HEK293 (cell line): ENCODE measurements at regions not wholly inside any gene's neighbourhood (a gene's known extent, or its start where the extent isn't known, plus 50 kb on each side); places are given as distances from the start of the nearest gene placed in this dataset.

Source experiments
- ATF2 ChIP-seq: fragments of 450-650 bp; formaldehyde crosslinking; IDR thresholded peaks from 2 replicates; pipeline ENCODE4 v1.5.1; 2016; ENCODE audit warnings: missing biosample characterization, missing genetic modification characterization, low read depth
- CTCF ChIP-seq: fragments of 450-650 bp; formaldehyde crosslinking; IDR thresholded peaks from 2 replicates; pipeline ENCODE4 v1.5.1; 2016; ENCODE audit warnings: missing biosample characterization, missing genetic modification characterization
- PRDM4 ChIP-seq: fragments of 450-650 bp; formaldehyde crosslinking; IDR thresholded peaks from 2 replicates; pipeline ENCODE4 v1.5.1; 2017; ENCODE audit warnings: missing biosample characterization, missing genetic modification characterization
- SCRT2 ChIP-seq: fragments of 450-650 bp; formaldehyde crosslinking; IDR thresholded peaks from 2 replicates; pipeline ENCODE4 v1.5.1; 2016; ENCODE audit warnings: missing biosample characterization, missing genetic modification characterization
- ZBTB21 ChIP-seq: fragments of 450-650 bp; formaldehyde crosslinking; IDR thresholded peaks from 2 replicates; pipeline ENCODE4 v1.5.1; 2017; ENCODE audit warnings: missing biosample characterization, missing genetic modification characterization
- ZIC2 ChIP-seq: fragments of 450-650 bp; formaldehyde crosslinking; IDR thresholded peaks from 2 replicates; pipeline ENCODE4 v1.5.1; 2016; ENCODE audit warnings: missing biosample characterization, missing genetic modification characterization
- ZNF2 ChIP-seq: fragments of 450-650 bp; formaldehyde crosslinking; IDR thresholded peaks from 2 replicates; pipeline ENCODE4 v1.5.1; 2016; ENCODE audit warnings: missing biosample characterization, missing genetic modification characterization
- ZNF274 ChIP-seq, 2 experiments: fragments of 200-500 bp in 1 of 2; fragments of 450-650 bp in 1 of 2; sonication (Bioruptor generic) in 1 of 2; formaldehyde crosslinking in 1 of 2; IDR thresholded peaks; 2 replicates each; pipeline versions ENCODE4 v1.5.1 to v1.6.1; 2014 to 2016; ENCODE audit warnings: borderline replicate concordance in 1 of 2, inconsistent platforms in 1 of 2, low read length in 1 of 2, missing biosample characterization in 1 of 2, missing genetic modification characterization in 1 of 2
- ZNF350 ChIP-seq: fragments of 450-650 bp; formaldehyde crosslinking; IDR thresholded peaks from 2 replicates; pipeline ENCODE4 v1.5.0; 2017; ENCODE audit warnings: missing biosample characterization, mild to moderate bottlenecking, missing genetic modification characterization

GRCh38 chr5:93887678-93888077 is 146.3 kb upstream of the POU5F2 start:
- TF ChIP-seq CTCF: no peak
- TF ChIP-seq ZBTB21: no peak
- no peak for TF ChIP-seq SCRT2 (tag by site-specific recombination)
- TF ChIP-seq PRDM4: no peak
- TF ChIP-seq ZNF274 (IDR thresholded peaks at IDR 0.05; ENCODE audit: low read length): no peak
- no peak for TF ChIP-seq ZNF274 (tag by site-specific recombination; IDR thresholded peaks at IDR 0.05; ENCODE audit: borderline replicate concordance)
- TF ChIP-seq ZNF350 (tag by site-specific recombination): no peak
- TF ChIP-seq ATF2 (tag by site-specific recombination): no peak
- no peak for TF ChIP-seq ZNF2 (tag by site-specific recombination)
- no peak for TF ChIP-seq ZIC2 (tag by site-specific recombination)
